ENCODE measurements at regions not wholly inside any gene's neighbourhood (a gene's known extent, or its start where the extent isn't known, plus 50 kb on each side); places are given as distances from the start of the nearest gene placed in this dataset.

GRCh38 chr13:74667656-74668203 is 533.5 kb upstream of the KLF12 start:
- Histone ChIP-seq H3K27me3 (ENCODE audit: control insufficient read depth, insufficient read depth, low read length) (no peaks in the 10 kb centered on the region), H3K9me3 (ENCODE audit: control insufficient read depth in 2 of 3, insufficient read depth in 1 of 3, low read length in 3 of 3) (no peaks in the 10 kb centered on the region), H3K9ac (ENCODE audit: low read length in 3 of 3) (no peak overlapping the region), H3K4me1 (ENCODE audit: control insufficient read depth in 2 of 3, insufficient read depth in 2 of 3, low read depth in 1 of 3, low read length in 3 of 3) (no peaks in the 10 kb centered on the region), H3K36me3 (ENCODE audit: control insufficient read depth in 2 of 3, insufficient read depth in 3 of 3, low read length in 3 of 3) (no peaks in the 10 kb centered on the region), H3K4me3 (ENCODE audit: low read length in 3 of 3) (no peak overlapping the region), H3K27ac (ENCODE audit: low read depth in 2 of 2, low read length in 2 of 2) (no peak overlapping the region)
- DNase-seq (no peak), FAIRE-seq (no peak)
- TF ChIP-seq, protein P1, sequence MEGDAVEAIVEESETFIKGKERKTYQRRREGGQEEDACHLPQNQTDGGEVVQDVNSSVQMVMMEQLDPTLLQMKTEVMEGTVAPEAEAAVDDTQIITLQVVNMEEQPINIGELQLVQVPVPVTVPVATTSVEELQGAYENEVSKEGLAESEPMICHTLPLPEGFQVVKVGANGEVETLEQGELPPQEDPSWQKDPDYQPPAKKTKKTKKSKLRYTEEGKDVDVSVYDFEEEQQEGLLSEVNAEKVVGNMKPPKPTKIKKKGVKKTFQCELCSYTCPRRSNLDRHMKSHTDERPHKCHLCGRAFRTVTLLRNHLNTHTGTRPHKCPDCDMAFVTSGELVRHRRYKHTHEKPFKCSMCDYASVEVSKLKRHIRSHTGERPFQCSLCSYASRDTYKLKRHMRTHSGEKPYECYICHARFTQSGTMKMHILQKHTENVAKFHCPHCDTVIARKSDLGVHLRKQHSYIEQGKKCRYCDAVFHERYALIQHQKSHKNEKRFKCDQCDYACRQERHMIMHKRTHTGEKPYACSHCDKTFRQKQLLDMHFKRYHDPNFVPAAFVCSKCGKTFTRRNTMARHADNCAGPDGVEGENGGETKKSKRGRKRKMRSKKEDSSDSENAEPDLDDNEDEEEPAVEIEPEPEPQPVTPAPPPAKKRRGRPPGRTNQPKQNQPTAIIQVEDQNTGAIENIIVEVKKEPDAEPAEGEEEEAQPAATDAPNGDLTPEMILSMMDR (IDR thresholded peaks at IDR 0.05; ENCODE audit: borderline replicate concordance, extremely low read depth, insufficient read depth): no peak
- intact Hi-C loops (cut with DNase I): no loop called here

- Histone ChIP-seq H3K4me3 (ENCODE audit: low read length in 3 of 3) (no peak overlapping the region), H3K27me3 (ENCODE audit: control insufficient read depth, insufficient read depth, low read length) (no peaks in the 10 kb centered on the region), H3K9ac (ENCODE audit: low read length in 3 of 3) (no peak overlapping the region), H3K9me3 (ENCODE audit: control insufficient read depth in 2 of 3, insufficient read depth in 1 of 3, low read length in 3 of 3) (no peaks in the 10 kb centered on the region), H3K36me3 (ENCODE audit: control insufficient read depth in 2 of 3, insufficient read depth in 3 of 3, low read length in 3 of 3) (no peaks in the 10 kb centered on the region), H3K4me1 (ENCODE audit: control insufficient read depth in 2 of 3, insufficient read depth in 2 of 3, low read depth in 1 of 3, low read length in 3 of 3) (no peaks in the 10 kb centered on the region), H3K27ac (ENCODE audit: low read depth in 2 of 2, low read length in 2 of 2) (no peak overlapping the region)
- DNase-seq (peak in 4 of 5 donors; percentile 32 to 76 (median 56)), FAIRE-seq (no peak)
- TF ChIP-seq, protein P1 (IDR thresholded peaks at IDR 0.05; ENCODE audit: borderline replicate concordance, extremely low read depth, insufficient read depth): no peak
- intact Hi-C loops (cut with DNase I): no loop called here
Observed at GRCh38 chr13:74662905-74663304, 528.7 kb upstream of the KLF12 start.

DNA sequence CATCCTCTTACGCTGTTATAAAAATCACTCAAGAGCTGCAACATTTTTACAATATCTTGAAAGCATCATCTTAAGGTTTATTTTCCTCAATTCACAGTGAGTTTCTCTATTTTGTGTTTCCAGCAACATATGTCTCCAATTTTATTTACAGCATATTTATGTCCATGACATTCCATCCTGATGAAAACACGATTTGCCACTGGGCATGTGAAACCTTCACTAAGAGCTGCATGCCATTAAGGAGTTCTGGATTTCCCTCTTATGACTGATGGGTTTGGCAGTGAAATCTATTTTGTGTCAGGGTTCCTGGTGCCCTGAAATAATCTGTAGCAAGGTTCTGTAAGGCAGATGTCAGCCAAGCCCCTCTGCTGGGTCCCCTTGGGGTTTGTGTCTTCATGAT is 527.6 kb upstream of the KLF12 start:
- Histone ChIP-seq H3K9me3 (ENCODE audit: control insufficient read depth in 2 of 3, insufficient read depth in 1 of 3, low read length in 3 of 3) (no peaks in the 10 kb centered on the region), H3K9ac (ENCODE audit: low read length in 3 of 3) (no peak overlapping the region), H3K27ac (ENCODE audit: low read depth in 2 of 2, low read length in 2 of 2) (no peak overlapping the region), H3K4me3 (ENCODE audit: low read length in 3 of 3) (no peak overlapping the region), H3K4me1 (ENCODE audit: control insufficient read depth in 2 of 3, insufficient read depth in 2 of 3, low read depth in 1 of 3, low read length in 3 of 3) (no peaks in the 10 kb centered on the region), H3K27me3 (ENCODE audit: control insufficient read depth, insufficient read depth, low read length) (no peaks in the 10 kb centered on the region), H3K36me3 (ENCODE audit: control insufficient read depth in 2 of 3, insufficient read depth in 3 of 3, low read length in 3 of 3) (no peaks in the 10 kb centered on the region)
- DNase-seq: no peak
- intact Hi-C loops (cut with DNase I): no loop called here
- TF ChIP-seq, protein P1 (IDR thresholded peaks at IDR 0.05; ENCODE audit: borderline replicate concordance, extremely low read depth, insufficient read depth): no peak
- no peak for FAIRE-seq

DNA sequence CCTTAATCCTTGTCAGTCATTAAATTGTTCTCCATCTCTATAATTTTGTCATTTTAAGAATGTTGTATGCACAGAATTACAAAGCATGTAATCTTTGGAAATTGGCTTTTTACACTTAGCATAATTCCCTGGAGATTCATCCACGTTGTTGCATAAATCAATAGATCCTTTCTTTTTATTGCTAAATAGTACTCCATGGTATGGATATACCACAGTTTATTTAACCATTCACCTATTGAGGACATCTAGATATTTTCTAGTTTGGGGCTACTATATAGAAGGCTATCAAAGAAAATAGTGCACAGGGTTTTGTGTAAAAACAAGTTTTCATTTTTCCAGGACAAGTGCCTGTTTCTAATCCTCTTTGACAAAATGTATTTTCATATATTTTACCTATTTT is 523.6 kb upstream of the KLF12 start:
- Histone ChIP-seq H3K27me3 (ENCODE audit: control insufficient read depth, insufficient read depth, low read length) (no peaks in the 10 kb centered on the region), H3K36me3 (ENCODE audit: control insufficient read depth in 2 of 3, insufficient read depth in 3 of 3, low read length in 3 of 3) (no peaks in the 10 kb centered on the region), H3K4me1 (ENCODE audit: control insufficient read depth in 2 of 3, insufficient read depth in 2 of 3, low read depth in 1 of 3, low read length in 3 of 3) (no peaks in the 10 kb centered on the region), H3K4me3 (ENCODE audit: low read length in 3 of 3) (no peak overlapping the region), H3K9ac (ENCODE audit: low read length in 3 of 3) (no peak overlapping the region), H3K9me3 (ENCODE audit: control insufficient read depth in 2 of 3, insufficient read depth in 1 of 3, low read length in 3 of 3) (no peaks in the 10 kb centered on the region), H3K27ac (ENCODE audit: low read depth in 2 of 2, low read length in 2 of 2) (no peak overlapping the region)
- DNase-seq (no peak), FAIRE-seq (no peak)
- TF ChIP-seq, protein P1 (IDR thresholded peaks at IDR 0.05; ENCODE audit: borderline replicate concordance, extremely low read depth, insufficient read depth): no peak
- intact Hi-C loops (cut with DNase I): no loop called here
